ENCODE measurements at regions not wholly inside any gene's neighbourhood (a gene's known extent, or its start where the extent isn't known, plus 50 kb on each side); places are given as distances from the start of the nearest gene placed in this dataset.
A peak's percentile ranks its signal among the peaks of the same experiment; 100 is the strongest.

- peak; percentile 44 for DNase-seq (ENCODE audit: low read depth)
- TF ChIP-seq CTCF (IDR thresholded peaks at IDR 0.05; ENCODE audit: insufficient read depth, low read depth, low read length, missing control alignments): no peak
- H3K4me3 ChIP-seq (ENCODE audit: low read length): no peak overlapping the region
Measured at GRCh38 chr3:73243740-73244139, 182.3 kb downstream of the EBLN2 start.

GRCh38 chr3:73245459-73245858 is 184.0 kb downstream of the EBLN2 start:
- no peak overlapping the region for H3K4me3 ChIP-seq (ENCODE audit: low read length)
- DNase-seq (ENCODE audit: low read depth): peak; percentile 52
- no peak for TF ChIP-seq CTCF (IDR thresholded peaks at IDR 0.05; ENCODE audit: insufficient read depth, low read depth, low read length, missing control alignments)

GRCh38 chr3:73249047-73249446 is 187.6 kb downstream of the EBLN2 start:
- no peak for DNase-seq (ENCODE audit: low read depth)
- no peak overlapping the region for H3K4me3 ChIP-seq (ENCODE audit: low read length)
- TF ChIP-seq CTCF (IDR thresholded peaks at IDR 0.05; ENCODE audit: insufficient read depth, low read depth, low read length, missing control alignments): no peak

- no peak overlapping the region for H3K4me3 ChIP-seq (ENCODE audit: low read length)
- no peak for DNase-seq (ENCODE audit: low read depth)
- TF ChIP-seq CTCF (IDR thresholded peaks at IDR 0.05; ENCODE audit: insufficient read depth, low read depth, low read length, missing control alignments): no peak
Measured at GRCh38 chr3:73254062-73254461, 192.6 kb downstream of the EBLN2 start.

- H3K4me3 ChIP-seq (ENCODE audit: low read length): no peak overlapping the region
- TF ChIP-seq CTCF (IDR thresholded peaks at IDR 0.05; ENCODE audit: insufficient read depth, low read depth, low read length, missing control alignments): no peak
- peak; percentile 97 for DNase-seq (ENCODE audit: low read depth)
Measured at GRCh38 chr3:73255609-73256029, 194.2 kb downstream of the EBLN2 start.

- no peak overlapping the region for H3K4me3 ChIP-seq (ENCODE audit: low read length)
- DNase-seq (ENCODE audit: low read depth): no peak
- TF ChIP-seq CTCF (IDR thresholded peaks at IDR 0.05; ENCODE audit: insufficient read depth, low read depth, low read length, missing control alignments): no peak
Measured at GRCh38 chr3:73257186-73257585, 195.7 kb downstream of the EBLN2 start.

- DNase-seq (ENCODE audit: low read depth): no peak
- TF ChIP-seq CTCF (IDR thresholded peaks at IDR 0.05; ENCODE audit: insufficient read depth, low read depth, low read length, missing control alignments): no peak
- no peak overlapping the region for H3K4me3 ChIP-seq (ENCODE audit: low read length)
Measured at GRCh38 chr3:73258057-73258456, 196.6 kb downstream of the EBLN2 start.
